IPS-11a (cell line): ENCODE measurements at regions not wholly inside any gene's neighbourhood (a gene's known extent, or its start where the extent isn't known, plus 50 kb on each side); places are given as distances from the start of the nearest gene placed in this dataset.
"Not testable (repeated sequence)": the region's sequence is repeated elsewhere in the genome, so short reads cannot be mapped to it uniquely, and the experiment has no call there.

ENCODE experiments used
- H3K4me3 ChIP-seq: one replicate; pipeline ENCODE4 v1.5.1; 2013; ENCODE audit warnings: low read depth, low read length, control low read depth

DNA sequence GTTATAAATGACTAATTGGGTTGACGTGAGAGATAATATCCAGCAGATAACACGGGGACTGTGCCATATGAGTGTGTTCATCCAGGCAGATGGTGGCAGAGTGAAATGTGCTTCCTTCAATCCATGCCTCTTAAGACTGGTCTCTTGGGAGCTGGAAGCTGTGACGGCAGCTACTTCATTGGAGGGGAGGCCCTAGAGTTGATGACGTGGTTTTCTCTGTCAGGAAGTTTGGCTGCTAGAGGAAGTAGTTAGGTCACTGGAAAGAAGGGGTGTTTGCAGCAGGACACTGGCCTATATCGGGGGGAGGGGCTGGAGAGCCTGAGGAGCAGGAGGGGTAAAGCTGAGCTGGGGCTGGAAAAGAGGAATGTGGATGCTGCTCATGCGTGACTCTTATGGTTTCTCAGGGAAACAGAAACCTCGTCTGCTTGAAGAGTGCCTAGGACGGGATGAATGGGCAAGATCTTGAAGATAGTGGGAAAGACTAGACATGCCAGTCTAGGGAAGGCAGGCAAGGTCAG lies 3051.6 kb downstream of the RPIA start:
- H3K4me3 ChIP-seq, result not testable (repeated sequence)

DNA sequence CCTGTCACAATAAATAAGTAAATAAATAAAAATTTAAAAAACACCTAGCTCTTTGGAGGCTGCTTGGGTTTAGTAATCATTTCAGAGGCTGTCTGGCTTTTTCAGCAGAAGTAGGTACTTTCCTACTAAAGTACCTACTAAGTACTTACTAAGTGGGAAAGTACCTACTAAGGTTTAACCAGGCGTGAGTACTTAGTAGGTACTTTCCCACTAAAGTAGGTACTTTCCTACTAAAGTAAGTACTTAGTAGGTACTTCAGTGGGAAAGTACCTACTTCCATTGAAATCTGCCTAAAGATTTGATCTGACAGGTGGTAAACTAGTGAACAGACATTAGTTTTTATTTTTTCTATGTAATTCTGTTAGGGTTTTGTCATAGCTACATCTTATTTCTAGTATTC lies 3052.4 kb downstream of the RPIA start:
- H3K4me3 ChIP-seq, result not testable (repeated sequence)

DNA sequence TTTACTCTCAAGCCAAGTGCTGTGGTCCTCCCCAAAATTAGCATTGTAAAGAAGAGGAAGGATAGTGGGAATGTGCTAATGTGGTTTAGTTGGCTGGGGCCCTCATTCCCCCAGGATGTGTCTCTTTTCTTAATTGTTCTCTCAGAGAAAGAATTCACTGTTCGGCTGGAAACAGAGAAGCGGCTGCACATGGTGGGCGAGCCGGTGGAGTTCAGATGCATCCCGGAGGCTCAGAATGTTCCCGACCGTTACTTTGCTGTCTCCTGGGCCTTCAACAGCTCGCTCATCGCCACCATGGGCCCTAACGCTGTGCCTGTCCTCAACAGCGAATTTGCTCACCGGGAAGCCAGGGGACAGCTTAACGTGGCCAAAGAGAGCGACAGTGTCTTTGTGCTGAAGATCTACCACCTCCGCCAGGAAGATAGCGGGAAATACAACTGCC lies 3053.2 kb downstream of the RPIA start:
- peak overlapping the region; percentile 27 for H3K4me3 ChIP-seq

DNA sequence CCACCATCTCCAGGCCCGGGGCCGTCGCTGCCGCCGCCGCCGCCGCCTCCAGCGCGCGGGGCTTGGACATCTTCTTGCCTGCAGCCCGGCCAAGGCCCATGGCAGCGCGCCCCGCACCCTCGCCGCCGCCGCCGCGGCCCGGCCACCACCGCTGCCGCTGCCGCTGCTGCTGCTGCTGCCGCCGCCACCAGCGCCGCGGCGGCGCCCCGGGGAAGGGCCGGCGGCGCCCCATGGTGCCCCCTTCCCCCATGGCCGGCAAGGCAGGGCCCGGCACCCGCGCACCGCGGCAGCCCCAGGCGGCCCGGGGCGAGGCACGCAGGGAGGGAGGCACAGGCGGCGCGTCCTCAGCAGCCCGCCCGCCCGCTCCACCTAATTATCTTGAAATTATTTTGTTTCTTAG lies 3057.4 kb downstream of the RPIA start:
- H3K4me3 ChIP-seq, result no peak overlapping the region

DNA sequence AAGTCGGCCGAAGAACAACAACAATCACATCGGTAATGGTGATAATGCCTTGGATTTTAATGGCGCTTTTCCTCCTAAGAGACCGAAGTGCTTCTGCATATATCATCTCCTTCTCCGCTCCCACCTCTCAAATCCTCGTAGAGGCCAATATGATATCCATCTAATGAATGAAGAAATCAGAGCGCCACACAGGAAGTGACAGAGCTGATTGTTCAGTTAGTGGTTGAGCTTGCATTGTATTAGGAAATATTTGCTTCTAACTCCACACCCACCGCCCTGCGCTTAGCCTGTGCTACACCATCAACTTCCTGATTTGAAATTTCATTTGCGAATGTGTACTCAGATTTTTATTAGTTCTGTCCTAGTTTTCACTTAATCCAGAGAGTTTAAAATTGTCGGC lies 3058.2 kb downstream of the RPIA start:
- not testable (repeated sequence) for H3K4me3 ChIP-seq

DNA sequence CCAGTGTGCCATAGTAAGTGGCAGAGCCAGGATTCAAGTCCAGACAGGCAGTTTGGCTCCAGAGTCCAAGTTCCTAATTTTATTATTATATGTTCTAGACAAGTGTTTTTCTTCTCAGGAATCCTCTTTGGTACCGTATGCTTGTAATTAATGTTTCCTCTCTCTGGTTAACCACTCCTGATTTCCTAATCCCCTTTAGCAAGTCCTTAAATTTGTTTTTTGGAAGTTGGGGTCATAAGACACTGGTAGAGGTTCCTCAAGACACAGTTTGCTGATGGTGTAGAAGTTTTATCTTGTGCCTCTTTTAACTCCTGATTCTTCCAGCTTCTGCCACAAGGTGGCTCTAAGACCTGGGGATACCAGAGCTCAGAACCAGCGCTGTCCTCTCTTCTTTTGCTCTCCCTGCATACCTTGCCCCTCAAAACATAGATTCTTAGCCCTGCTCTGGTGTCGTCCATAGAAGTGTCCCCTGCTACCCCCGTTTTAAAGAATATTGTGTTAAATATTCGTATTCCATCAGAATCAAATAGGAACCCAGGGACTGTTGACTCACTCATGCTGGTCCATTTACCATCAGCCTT lies 3068.0 kb downstream of the RPIA start:
- H3K4me3 ChIP-seq, result not testable (repeated sequence)

DNA sequence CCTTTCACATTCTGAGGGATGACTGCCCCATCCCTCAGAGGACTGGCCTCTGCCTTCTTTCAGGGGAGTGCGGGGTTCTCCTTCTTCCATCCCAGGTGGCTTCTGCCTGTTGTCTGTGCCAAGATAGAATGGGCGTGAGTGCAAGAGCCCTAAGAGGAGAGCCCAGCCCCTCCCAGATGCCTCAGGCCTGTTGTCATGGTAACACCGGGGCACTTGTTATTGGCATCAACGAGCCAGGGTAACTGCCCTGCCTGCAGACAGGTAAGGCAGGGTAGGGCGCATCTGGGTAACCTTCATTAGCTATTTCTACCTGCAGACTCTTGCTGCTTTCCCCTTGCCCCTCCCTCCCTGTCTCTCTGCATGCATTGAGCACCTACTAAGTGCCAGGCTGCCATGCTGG lies 3069.2 kb downstream of the RPIA start:
- H3K4me3 ChIP-seq, result not testable (repeated sequence)

DNA sequence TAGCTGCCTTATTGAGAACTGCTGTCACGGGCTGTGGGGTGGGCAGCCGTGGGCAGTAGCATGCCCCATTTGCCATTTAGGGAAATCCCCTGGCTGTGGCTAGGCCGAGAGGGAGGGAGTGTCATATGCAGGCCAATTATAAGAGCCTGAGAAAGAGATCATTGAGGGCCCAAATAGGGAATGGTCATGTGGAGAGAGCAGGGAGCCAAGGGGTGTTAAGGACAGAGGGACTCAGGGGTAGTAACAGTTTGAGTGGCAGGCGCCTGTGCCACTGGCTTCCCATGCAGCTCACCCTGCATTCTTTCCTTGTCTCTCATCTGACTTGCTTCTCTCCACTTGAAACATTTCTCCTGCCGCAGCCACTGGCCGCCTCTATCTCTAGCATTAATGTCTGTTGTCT lies 3070.8 kb downstream of the RPIA start:
- not testable (repeated sequence) for H3K4me3 ChIP-seq

DNA sequence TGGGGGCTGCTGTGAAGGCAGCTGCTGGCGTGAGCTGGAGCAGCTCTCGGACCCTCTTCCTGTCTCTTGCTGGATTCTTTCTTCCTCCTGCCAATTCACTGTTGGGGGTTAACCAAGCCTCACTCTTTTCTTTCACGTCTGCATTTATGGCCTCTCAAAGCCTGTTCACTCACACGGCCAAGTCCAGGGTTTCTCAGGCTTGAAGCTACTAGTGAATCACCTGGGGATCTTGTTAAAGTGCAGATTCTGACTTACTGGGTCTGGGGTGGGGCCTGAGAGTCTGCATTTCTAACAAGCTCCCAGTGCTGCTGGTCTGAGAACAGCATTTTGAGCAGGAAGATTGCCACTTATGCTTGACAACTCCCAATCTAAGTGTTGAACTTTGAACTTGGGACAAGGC lies 3072.2 kb downstream of the RPIA start:
- not testable (repeated sequence) for H3K4me3 ChIP-seq

DNA sequence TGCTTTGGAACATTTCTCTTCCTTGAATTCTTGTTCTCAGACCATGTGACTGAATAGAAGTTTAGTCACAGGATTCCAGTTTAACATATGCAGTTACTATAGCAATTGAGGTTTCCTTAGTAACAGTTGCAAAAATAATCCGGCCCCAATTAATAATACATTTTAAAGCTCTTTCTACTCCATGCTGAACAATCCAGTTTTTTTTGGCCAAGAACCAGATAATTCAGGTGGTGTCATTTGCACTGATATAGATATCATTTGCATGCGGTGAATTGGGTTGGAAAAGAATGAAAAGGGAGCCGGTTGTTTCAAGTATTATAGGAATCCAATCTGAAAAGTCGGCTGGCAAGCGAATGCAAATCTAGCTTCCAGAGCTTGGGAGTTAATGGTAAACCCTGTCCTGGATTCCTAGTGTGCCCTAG lies 3073.1 kb downstream of the RPIA start:
- H3K4me3 ChIP-seq, result not testable (repeated sequence)

DNA sequence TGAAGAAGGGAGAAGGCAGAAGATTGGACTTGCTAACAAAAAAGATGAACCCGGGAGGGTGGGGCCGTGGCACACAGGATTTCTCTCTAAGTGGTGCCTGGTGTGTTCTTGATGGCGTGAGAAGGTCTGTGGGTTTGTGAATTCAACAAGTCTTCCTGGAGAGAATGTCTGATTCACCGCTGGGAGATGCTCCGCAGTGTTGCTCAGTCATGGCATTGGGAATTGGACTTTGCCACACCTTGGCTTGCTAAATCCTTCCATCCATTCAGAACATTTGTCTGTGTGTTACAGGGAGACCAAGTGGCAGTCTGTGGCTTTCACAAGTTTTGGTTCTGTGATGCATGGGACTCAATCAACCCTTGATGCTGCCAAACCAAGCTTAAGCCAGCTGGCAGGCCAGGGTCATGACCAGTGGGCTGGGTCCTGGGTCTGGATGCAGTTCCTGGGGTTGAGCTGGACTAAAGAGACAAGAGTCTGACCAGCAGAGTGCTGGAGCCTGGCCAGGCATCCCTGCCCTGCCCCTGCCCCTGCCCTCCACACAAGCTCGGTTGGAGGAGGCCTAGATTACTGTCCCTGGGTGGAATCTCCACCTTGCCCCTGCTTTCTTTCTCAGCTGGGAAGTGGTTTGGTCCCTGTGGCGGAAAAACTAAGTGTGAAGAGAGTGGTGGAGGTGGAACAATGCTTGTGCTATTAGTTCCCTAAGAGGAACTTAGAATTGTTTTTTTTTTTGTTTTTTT lies 3073.7 kb downstream of the RPIA start:
- H3K4me3 ChIP-seq, result not testable (repeated sequence)

DNA sequence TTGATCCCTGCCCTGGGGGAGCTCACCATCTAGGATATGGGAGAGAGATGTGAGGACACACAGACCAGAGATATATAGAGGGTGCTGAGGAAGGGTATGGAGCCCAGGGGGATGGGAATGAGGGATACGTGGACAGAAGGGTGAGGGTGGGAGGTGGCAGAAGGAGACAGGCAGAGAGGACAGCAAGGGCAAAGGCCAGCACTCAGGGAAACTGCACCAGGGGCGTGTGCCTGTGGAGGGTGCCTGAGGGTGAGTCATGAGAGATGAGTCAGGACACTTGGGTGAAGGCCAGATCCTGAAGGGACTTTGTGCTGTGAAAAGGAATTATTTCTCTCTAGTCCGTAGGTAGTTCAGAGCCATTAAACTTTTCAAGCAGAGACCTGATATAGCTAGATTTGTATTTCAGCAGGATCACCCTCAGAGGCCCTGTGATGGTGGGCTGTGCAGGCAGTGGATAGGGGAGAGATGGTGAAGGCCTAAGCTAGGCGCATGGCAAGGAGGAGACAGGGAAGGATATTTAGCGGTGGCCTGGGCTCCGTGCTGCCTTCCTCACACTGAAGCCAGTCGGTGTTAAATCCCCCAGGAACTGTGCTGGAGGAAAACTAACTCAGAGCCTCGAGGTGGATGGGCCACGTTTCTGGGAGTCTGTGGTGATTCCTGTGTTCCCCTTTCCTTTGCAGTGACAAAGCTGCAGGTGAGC lies 3075.0 kb downstream of the RPIA start:
- not testable (repeated sequence) for H3K4me3 ChIP-seq

DNA sequence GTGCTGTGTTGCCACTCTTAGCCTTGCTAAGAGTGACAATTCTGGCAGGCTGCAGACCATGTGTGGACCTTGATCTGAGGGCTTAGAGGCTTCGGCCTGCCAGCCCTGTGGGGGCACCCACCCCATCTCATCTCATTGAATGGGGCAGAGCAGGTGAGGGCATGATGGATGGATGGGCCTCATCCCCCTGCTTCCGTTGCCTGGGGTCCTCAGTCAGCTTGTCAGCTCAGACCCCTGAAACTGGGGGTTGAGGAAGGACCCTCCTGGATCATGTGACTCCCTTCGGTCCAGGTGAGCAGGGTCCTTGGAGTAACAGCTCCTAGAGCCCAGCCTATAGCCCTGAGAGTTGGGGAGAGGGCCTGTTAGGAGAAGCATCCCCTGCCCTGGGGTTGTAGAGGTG lies 3076.8 kb downstream of the RPIA start:
- H3K4me3 ChIP-seq, result not testable (repeated sequence)

DNA sequence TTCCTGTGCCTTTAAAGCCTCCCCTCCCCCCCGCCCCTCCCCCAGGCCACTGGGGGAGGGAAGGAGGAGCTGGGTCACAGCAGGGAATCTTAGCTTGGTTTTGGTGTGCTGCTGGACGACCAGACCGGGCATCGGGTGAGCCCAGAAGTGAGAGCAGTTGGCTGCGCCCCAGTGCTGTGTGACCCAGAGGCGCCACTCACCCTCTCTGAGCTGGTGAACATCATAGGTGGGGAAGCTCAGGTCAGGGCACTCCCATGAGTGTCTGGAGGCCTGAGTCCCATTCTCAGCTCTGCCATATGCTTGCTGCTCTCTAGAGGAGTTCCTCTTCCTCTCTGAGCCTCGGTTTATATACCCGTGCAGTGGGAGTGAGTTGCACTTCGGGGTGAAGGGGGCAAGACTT lies 3077.5 kb downstream of the RPIA start:
- not testable (repeated sequence) for H3K4me3 ChIP-seq

DNA sequence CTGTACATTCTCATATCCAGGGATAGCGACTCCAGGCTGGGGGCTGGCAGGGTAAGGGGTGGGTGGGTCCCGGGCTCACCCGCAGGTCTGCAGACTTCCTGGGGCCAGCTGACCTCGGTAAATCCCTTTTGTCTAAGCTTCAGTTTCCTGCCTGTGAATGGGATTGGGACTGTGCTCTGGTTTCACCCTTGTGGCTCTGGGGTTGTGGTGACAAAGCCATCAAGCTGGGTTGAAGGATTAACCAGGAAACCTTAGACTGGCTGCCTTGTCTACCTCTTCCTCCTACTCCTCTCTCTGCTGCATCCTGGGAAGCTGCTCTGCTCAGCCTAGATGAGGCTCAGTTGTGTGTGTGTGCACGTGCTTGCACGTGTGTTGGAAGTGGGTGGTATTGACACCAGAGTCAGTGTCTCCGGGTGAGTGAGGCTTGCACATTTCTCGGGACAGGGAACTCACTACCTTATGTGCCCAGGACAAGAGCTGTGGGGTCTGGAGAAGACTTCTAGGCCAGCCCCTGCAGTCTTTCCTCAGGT lies 3078.6 kb downstream of the RPIA start:
- not testable (repeated sequence) for H3K4me3 ChIP-seq

DNA sequence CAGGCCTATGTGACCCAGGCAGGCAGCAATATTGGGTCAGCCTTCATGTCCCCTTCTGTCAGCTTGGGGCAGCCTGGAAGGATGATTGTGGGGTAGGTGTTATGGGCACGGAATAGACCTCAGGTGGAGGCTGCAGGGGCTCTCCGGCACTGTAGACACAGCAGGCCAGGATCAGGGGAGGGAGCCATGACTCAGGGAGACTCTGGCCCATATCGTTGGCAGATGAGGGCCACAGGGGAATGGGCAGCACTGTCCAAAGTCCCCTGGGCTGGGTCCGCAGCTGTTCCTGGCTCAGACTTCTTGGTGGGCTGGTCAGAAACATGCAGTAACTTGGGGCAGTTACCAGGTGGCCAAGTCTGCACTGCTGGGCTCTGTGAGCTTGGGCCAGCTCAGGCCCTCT lies 3080.1 kb downstream of the RPIA start:
- not testable (repeated sequence) for H3K4me3 ChIP-seq

DNA sequence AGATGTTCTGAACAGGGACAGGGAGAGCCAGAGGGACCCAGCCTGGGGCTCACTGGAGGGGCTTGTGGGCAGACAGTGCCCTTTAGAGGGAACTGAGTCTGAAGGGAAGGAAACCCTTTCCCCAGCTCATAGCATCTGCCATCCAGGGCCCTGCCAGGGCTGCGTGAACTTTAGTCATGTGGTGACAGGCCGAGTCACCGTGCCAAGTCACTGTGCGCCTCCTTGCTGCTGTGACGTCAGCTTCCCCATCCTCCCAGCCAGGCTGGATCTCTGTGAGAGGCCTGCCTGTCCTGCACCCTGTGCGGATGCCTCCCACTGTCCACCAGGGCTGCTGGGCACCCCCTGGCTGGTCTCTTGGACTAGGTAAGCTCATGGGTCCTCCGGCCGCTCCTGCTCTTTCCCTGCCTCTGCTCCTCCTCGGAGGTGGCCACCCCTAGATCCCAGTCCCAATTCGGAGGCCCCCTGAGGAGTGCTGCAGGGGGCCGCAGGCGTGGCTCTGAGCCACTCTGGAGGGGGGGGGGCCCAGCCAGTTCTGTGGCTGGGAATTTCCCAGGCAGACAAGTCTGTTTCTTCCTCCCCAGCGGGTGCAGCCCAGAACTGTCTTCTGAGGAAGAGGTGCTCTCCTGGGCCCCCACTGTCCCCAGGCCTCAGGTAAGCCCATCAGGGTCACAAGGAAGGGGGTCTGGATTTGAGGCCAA lies 3080.9 kb downstream of the RPIA start:
- H3K4me3 ChIP-seq, result not testable (repeated sequence)

DNA sequence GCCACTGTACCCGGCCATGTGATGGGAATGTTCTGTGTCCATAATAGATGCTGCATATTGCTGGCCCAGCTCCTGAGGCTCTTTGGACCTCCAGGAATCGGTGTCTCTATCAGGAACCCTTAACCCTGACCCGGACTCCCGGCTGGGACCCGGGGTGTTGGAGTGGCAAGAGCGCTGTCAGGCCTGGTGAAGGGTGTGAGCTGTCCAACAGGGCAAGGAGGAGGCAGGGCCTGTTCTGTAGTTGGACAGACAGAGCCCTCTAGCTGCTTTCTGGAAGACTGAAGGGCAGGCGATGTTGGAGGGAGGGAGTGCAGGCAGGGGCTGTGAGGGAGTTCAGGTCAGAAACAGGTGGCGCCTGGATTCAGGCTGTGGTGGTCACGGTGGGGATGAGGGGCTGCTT lies 3082.3 kb downstream of the RPIA start:
- not testable (repeated sequence) for H3K4me3 ChIP-seq

DNA sequence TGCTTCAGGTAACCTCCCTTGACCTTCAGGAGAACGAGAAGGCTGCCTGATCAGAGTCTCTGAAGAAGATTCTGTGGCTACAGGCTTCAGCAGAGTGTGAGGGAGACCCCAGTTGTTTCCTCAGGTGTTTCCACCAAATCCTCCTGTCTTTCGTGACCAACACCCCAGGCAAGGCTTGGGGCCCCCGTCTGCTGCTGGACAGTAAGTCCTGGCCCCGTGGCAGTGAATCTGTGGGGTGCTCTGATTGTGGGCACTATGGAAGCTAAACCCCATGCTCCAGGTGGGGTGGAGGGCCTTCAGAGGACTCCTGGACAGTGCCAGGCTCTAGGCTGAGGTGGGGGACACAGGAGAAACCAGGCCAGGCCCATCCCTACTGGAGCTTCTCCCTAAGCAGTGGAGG lies 3083.7 kb downstream of the RPIA start:
- not testable (repeated sequence) for H3K4me3 ChIP-seq

DNA sequence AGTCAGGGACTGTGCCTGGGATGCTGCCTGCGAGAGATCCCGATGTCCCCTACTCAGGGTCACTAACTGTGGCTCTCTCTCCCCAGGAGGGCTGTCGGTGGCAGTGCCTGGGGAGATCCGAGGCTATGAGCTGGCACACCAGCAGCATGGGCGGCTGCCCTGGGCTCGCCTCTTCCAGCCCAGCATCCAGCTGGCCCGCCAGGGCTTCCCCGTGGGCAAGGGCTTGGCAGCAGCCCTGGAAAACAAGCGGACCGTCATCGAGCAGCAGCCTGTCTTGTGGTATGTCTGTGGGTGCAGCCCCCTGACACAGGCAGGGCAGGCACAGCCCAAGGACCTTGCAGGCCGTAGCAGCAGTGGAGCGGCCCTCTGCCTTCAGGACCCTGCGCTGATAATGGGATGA lies 3088.9 kb downstream of the RPIA start:
- not testable (repeated sequence) for H3K4me3 ChIP-seq

DNA sequence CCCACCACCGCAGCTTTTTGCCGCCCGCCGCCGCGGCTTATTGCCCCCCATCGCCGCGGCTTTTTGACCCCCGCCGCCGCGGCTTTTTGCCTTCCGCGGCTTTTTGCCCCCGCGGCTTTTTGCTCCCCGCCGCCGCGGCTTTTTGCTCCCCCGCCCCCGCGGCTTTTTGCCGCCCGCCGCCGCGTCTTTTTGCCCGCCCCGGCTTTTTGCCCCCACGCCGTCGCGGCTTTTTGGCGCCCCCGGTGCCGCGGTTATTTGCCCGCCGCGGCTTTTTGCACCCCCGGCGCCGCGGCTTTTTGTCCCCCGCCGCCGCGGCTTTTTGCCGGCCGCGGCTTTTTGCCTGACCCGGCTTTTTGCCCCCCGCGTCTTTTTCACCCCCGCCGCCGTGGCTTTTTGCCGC lies 3061.8 kb upstream of the TEKT4 start:
- not testable (repeated sequence) for H3K4me3 ChIP-seq
